B cell (primary cell): ENCODE measurements at regions not wholly inside any gene's neighbourhood (a gene's known extent, or its start where the extent isn't known, plus 50 kb on each side); places are given as distances from the start of the nearest gene placed in this dataset.

Experiments
- EZH2 ChIP-seq: IDR thresholded peaks from 2 replicates; pipeline ENCODE4 v1.6.1; 2012; ENCODE audit warnings: borderline replicate concordance, low read depth, mild to moderate bottlenecking, moderate library complexity, low read length; ENCODE audit not compliant: insufficient read depth, poor library complexity, severe bottlenecking
- TF ChIP-seq, protein P1 (sequence below): fragments of 200-600 bp; IDR thresholded peaks from one replicate; pipeline ENCODE4 v1.8.0; 2022; ENCODE audit warnings: antibody characterized with exemption, mild to moderate bottlenecking

DNA sequence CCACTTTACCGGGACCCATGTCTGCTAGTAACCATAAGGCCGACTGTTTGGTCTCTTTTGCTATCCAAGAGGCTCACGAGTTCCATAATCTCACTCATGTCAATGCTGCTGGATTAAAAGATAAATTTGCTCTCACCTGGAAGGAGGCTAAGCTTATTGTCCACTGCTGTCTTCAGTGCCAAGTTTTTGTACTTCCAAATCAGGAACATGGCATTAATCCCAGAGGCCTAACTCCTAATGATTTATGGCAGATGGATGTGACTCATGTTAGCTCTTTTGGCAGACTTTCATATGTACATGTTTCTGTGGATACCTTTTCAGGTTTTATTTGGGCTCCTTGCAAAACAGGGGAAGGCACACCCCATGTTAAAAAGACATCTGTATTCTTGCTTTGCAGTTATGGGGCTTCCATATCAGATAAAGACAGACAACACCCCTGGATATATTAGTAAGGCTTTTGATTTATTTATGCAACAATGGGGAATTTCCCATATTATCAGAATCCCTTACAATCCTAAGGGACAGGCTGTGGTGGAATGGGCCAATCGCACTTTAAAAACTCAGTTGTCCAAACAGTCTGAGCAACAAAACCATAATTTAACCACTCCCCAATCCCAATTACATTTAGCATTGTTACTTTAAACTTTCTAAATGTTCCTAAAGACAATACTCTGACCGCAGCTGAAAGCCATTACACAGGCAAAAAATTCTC lies 162.7 kb downstream of the IER5 start:
- no peak for TF ChIP-seq EZH2
- TF ChIP-seq, protein P1, sequence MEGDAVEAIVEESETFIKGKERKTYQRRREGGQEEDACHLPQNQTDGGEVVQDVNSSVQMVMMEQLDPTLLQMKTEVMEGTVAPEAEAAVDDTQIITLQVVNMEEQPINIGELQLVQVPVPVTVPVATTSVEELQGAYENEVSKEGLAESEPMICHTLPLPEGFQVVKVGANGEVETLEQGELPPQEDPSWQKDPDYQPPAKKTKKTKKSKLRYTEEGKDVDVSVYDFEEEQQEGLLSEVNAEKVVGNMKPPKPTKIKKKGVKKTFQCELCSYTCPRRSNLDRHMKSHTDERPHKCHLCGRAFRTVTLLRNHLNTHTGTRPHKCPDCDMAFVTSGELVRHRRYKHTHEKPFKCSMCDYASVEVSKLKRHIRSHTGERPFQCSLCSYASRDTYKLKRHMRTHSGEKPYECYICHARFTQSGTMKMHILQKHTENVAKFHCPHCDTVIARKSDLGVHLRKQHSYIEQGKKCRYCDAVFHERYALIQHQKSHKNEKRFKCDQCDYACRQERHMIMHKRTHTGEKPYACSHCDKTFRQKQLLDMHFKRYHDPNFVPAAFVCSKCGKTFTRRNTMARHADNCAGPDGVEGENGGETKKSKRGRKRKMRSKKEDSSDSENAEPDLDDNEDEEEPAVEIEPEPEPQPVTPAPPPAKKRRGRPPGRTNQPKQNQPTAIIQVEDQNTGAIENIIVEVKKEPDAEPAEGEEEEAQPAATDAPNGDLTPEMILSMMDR = no peak
